ENCODE measurements at regions not wholly inside any gene's neighbourhood (a gene's known extent, or its start where the extent isn't known, plus 50 kb on each side); places are given as distances from the start of the nearest gene placed in this dataset.

- DNase-seq (ENCODE audit: low read depth) = no peak
Measured at GRCh38 chr14:22418631-22419030, 170.4 kb downstream of the DAD1 start.

- DNase-seq (ENCODE audit: low read depth) = no peak
Measured at GRCh38 chr14:22417914-22418313, 171.1 kb downstream of the DAD1 start.

- no peak for DNase-seq (ENCODE audit: low read depth)
Measured at GRCh38 chr14:22416193-22416592, 172.8 kb downstream of the DAD1 start.

GRCh38 chr14:22415605-22415959 is 173.4 kb downstream of the DAD1 start:
- DNase-seq (ENCODE audit: low read depth) = no peak

- DNase-seq (ENCODE audit: low read depth) = no peak
Measured at GRCh38 chr14:22414876-22415604, 174.0 kb downstream of the DAD1 start.

- DNase-seq (ENCODE audit: low read depth) = no peak
Measured at GRCh38 chr14:22412926-22413411, 176.1 kb downstream of the DAD1 start.

- no peak for DNase-seq (ENCODE audit: low read depth)
Measured at GRCh38 chr14:22411398-22412055, 177.5 kb downstream of the DAD1 start.

GRCh38 chr14:22410497-22410896 is 178.5 kb downstream of the DAD1 start:
- no peak for DNase-seq (ENCODE audit: low read depth)

- DNase-seq (ENCODE audit: low read depth) = no peak
Measured at GRCh38 chr14:22409006-22409405, 180.0 kb downstream of the DAD1 start.

GRCh38 chr14:22408547-22408946 is 180.5 kb downstream of the DAD1 start:
- no peak for DNase-seq (ENCODE audit: low read depth)

- DNase-seq (ENCODE audit: low read depth) = no peak
Measured at GRCh38 chr14:22407033-22407432, 182.0 kb downstream of the DAD1 start.

- no peak for DNase-seq (ENCODE audit: low read depth)
Measured at GRCh38 chr14:22405201-22405600, 183.8 kb downstream of the DAD1 start.

GRCh38 chr14:22403296-22403695 is 185.7 kb downstream of the DAD1 start:
- DNase-seq (ENCODE audit: low read depth) = peak; percentile 57

GRCh38 chr14:22400655-22401259 is 188.3 kb downstream of the DAD1 start:
- no peak for DNase-seq (ENCODE audit: low read depth)

GRCh38 chr14:22399776-22400175 is 189.2 kb downstream of the DAD1 start:
- no peak for DNase-seq (ENCODE audit: low read depth)

GRCh38 chr14:22397221-22397737 is 191.7 kb downstream of the DAD1 start:
- no peak for DNase-seq (ENCODE audit: low read depth)

GRCh38 chr14:22395803-22396202 is 193.2 kb downstream of the DAD1 start:
- no peak for DNase-seq (ENCODE audit: low read depth)

- no peak for DNase-seq (ENCODE audit: low read depth)
Measured at GRCh38 chr14:22394616-22395015, 194.4 kb downstream of the DAD1 start.

GRCh38 chr14:22393796-22394195 is 195.2 kb downstream of the DAD1 start:
- DNase-seq (ENCODE audit: low read depth) = peak; percentile 58

GRCh38 chr14:22391908-22392565 is 197.0 kb downstream of the DAD1 start:
- DNase-seq (ENCODE audit: low read depth) = peak; percentile 85

GRCh38 chr14:22390824-22391461 is 198.1 kb downstream of the DAD1 start:
- peak; percentile 77 for DNase-seq (ENCODE audit: low read depth)

Data from HT1080 (cell line).